Esophagus muscularis mucosa (tissue), 2 donors: ENCODE measurements at regions not wholly inside any gene's neighbourhood (a gene's known extent, or its start where the extent isn't known, plus 50 kb on each side); places are given as distances from the start of the nearest gene placed in this dataset.

Experiments used
- POLR2A ChIP-seq: fragments of 450-650 bp; IDR thresholded peaks from one replicate; pipeline ENCODE4 v1.6.1; 2017; ENCODE audit warnings: antibody characterized with exemption, moderate library complexity, mild to moderate bottlenecking, low read depth
- POLR2AphosphoS5 ChIP-seq, 2 donors: sonication (generic); formaldehyde crosslinking; IDR thresholded peaks; one replicate each; pipeline ENCODE4 v1.6.1; 2017; ENCODE audit warnings: antibody characterized with exemption in 2 of 2

GRCh38 chr5:159616952-159617351 lies 286.7 kb upstream of the IL12B start:
- no peak for TF ChIP-seq POLR2AphosphoS5 (IDR thresholded peaks at IDR 0.05)
- TF ChIP-seq POLR2A = no peak
